Liver (tissue), 3 donors: ENCODE measurements at regions not wholly inside any gene's neighbourhood (a gene's known extent, or its start where the extent isn't known, plus 50 kb on each side); places are given as distances from the start of the nearest gene placed in this dataset.

Experiments
- GABPA ChIP-seq, 2 donors: IDR thresholded peaks in 1 of 2; conservative IDR thresholded peaks in 1 of 2; 2 replicates each; pipeline ENCODE4 v1.6.1; 2016; ENCODE audit warnings: antibody characterized with exemption in 2 of 2, mild to moderate bottlenecking in 1 of 2, moderate library complexity in 1 of 2
- RAD21 ChIP-seq, 2 donors: IDR thresholded peaks; 2 replicates each; pipeline ENCODE4 v1.6.1; 2016; ENCODE audit warnings: antibody characterized with exemption in 2 of 2, mild to moderate bottlenecking in 2 of 2
- TAF1 ChIP-seq: conservative IDR thresholded peaks from 2 replicates; pipeline ENCODE4 v1.6.1; 2016; ENCODE audit warnings: antibody characterized with exemption, mild to moderate bottlenecking
- TF ChIP-seq, protein P1 (sequence below): fragments of 150-350 bp; IDR thresholded peaks from 2 replicates; pipeline ENCODE4 v1.5.1; 2017; ENCODE audit warnings: improper control_type of control experiment, low read depth, low read length; ENCODE audit not compliant: missing input control
- TF ChIP-seq, protein P2 (sequence below): IDR thresholded peaks from 2 replicates; pipeline ENCODE4 v1.6.1; 2016; ENCODE audit warnings: antibody characterized with exemption
- TF ChIP-seq, protein P3 (sequence below): IDR thresholded peaks from 2 replicates; pipeline ENCODE4 v1.6.1; 2016; ENCODE audit warnings: antibody characterized with exemption, mild to moderate bottlenecking
- TF ChIP-seq, protein P4 (sequence below): IDR thresholded peaks from 2 replicates; pipeline ENCODE4 v1.6.1; 2016; ENCODE audit warnings: antibody characterized with exemption
- donor health status: healthy.
- donor health status: healthy.

DNA sequence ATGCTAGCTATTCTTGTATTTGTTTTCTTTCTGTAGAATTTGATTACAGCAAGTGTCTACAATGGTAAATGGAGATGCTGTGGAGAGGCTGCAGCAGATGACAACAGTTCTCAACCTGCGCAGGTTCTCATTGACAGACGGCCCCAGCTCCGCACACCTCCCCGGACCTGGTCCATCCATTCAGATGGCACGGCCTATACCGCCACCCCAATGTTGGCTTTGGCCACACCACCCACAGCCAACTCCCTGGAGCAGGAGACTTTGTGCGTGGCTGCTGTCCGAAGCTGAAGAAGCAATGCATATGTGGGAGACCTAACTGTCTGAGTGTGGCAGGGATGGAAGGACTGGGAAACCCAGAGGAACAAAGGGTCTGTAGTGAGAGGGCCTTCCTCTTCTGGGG is 116.4 kb upstream of the TCERG1L start:
- TF ChIP-seq, protein P1, sequence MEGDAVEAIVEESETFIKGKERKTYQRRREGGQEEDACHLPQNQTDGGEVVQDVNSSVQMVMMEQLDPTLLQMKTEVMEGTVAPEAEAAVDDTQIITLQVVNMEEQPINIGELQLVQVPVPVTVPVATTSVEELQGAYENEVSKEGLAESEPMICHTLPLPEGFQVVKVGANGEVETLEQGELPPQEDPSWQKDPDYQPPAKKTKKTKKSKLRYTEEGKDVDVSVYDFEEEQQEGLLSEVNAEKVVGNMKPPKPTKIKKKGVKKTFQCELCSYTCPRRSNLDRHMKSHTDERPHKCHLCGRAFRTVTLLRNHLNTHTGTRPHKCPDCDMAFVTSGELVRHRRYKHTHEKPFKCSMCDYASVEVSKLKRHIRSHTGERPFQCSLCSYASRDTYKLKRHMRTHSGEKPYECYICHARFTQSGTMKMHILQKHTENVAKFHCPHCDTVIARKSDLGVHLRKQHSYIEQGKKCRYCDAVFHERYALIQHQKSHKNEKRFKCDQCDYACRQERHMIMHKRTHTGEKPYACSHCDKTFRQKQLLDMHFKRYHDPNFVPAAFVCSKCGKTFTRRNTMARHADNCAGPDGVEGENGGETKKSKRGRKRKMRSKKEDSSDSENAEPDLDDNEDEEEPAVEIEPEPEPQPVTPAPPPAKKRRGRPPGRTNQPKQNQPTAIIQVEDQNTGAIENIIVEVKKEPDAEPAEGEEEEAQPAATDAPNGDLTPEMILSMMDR = no peak
- no peak for TF ChIP-seq RAD21 (IDR thresholded peaks at IDR 0.05)
- TF ChIP-seq, protein P2, sequence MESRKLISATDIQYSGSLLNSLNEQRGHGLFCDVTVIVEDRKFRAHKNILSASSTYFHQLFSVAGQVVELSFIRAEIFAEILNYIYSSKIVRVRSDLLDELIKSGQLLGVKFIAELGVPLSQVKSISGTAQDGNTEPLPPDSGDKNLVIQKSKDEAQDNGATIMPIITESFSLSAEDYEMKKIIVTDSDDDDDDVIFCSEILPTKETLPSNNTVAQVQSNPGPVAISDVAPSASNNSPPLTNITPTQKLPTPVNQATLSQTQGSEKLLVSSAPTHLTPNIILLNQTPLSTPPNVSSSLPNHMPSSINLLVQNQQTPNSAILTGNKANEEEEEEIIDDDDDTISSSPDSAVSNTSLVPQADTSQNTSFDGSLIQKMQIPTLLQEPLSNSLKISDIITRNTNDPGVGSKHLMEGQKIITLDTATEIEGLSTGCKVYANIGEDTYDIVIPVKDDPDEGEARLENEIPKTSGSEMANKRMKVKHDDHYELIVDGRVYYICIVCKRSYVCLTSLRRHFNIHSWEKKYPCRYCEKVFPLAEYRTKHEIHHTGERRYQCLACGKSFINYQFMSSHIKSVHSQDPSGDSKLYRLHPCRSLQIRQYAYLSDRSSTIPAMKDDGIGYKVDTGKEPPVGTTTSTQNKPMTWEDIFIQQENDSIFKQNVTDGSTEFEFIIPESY = no peak
- TF ChIP-seq TAF1 = no peak
- no peak for TF ChIP-seq GABPA (IDR thresholded peaks at IDR 0.05 in 1 of 2, conservative IDR thresholded peaks at IDR 0.05 in 1 of 2)
- TF ChIP-seq, protein P3, sequence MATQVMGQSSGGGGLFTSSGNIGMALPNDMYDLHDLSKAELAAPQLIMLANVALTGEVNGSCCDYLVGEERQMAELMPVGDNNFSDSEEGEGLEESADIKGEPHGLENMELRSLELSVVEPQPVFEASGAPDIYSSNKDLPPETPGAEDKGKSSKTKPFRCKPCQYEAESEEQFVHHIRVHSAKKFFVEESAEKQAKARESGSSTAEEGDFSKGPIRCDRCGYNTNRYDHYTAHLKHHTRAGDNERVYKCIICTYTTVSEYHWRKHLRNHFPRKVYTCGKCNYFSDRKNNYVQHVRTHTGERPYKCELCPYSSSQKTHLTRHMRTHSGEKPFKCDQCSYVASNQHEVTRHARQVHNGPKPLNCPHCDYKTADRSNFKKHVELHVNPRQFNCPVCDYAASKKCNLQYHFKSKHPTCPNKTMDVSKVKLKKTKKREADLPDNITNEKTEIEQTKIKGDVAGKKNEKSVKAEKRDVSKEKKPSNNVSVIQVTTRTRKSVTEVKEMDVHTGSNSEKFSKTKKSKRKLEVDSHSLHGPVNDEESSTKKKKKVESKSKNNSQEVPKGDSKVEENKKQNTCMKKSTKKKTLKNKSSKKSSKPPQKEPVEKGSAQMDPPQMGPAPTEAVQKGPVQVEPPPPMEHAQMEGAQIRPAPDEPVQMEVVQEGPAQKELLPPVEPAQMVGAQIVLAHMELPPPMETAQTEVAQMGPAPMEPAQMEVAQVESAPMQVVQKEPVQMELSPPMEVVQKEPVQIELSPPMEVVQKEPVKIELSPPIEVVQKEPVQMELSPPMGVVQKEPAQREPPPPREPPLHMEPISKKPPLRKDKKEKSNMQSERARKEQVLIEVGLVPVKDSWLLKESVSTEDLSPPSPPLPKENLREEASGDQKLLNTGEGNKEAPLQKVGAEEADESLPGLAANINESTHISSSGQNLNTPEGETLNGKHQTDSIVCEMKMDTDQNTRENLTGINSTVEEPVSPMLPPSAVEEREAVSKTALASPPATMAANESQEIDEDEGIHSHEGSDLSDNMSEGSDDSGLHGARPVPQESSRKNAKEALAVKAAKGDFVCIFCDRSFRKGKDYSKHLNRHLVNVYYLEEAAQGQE = no peak
- TF ChIP-seq, protein P4, sequence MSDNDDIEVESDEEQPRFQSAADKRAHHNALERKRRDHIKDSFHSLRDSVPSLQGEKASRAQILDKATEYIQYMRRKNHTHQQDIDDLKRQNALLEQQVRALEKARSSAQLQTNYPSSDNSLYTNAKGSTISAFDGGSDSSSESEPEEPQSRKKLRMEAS = no peak
